ENCODE measurements at regions not wholly inside any gene's neighbourhood (a gene's known extent, or its start where the extent isn't known, plus 50 kb on each side); places are given as distances from the start of the nearest gene placed in this dataset.

GRCh38 chr4:86441175-86441936 is 81.5 kb upstream of the MAPK10 start:
- H3K4me3 ChIP-seq (ENCODE audit: low read depth, low read length) = no peak overlapping the region
- peak; percentile 83 for DNase-seq (ENCODE audit: low read depth)
- no peak for TF ChIP-seq CTCF (IDR thresholded peaks at IDR 0.05; ENCODE audit: insufficient read depth, low read depth, low read length, missing control alignments)

- no peak for DNase-seq (ENCODE audit: low read depth)
- TF ChIP-seq CTCF (IDR thresholded peaks at IDR 0.05; ENCODE audit: insufficient read depth, low read depth, low read length, missing control alignments) = no peak
- H3K4me3 ChIP-seq (ENCODE audit: low read depth, low read length) = no peak overlapping the region
Measured at GRCh38 chr4:86442881-86443280, 83.0 kb upstream of the MAPK10 start.

GRCh38 chr4:86443495-86443894 is 83.6 kb upstream of the MAPK10 start:
- H3K4me3 ChIP-seq (ENCODE audit: low read depth, low read length) = no peak overlapping the region
- peak; percentile 18 for DNase-seq (ENCODE audit: low read depth)
- TF ChIP-seq CTCF (IDR thresholded peaks at IDR 0.05; ENCODE audit: insufficient read depth, low read depth, low read length, missing control alignments) = no peak

GRCh38 chr4:86446996-86447395 is 87.1 kb upstream of the MAPK10 start:
- no peak for TF ChIP-seq CTCF (IDR thresholded peaks at IDR 0.05; ENCODE audit: insufficient read depth, low read depth, low read length, missing control alignments)
- no peak overlapping the region for H3K4me3 ChIP-seq (ENCODE audit: low read depth, low read length)
- DNase-seq (ENCODE audit: low read depth) = no peak

- H3K4me3 ChIP-seq (ENCODE audit: low read depth, low read length) = no peak overlapping the region
- DNase-seq (ENCODE audit: low read depth) = peak; percentile 26
- no peak for TF ChIP-seq CTCF (IDR thresholded peaks at IDR 0.05; ENCODE audit: insufficient read depth, low read depth, low read length, missing control alignments)
Measured at GRCh38 chr4:86448871-86449270, 89.0 kb upstream of the MAPK10 start.

- H3K4me3 ChIP-seq (ENCODE audit: low read depth, low read length) = no peak overlapping the region
- TF ChIP-seq CTCF (IDR thresholded peaks at IDR 0.05; ENCODE audit: insufficient read depth, low read depth, low read length, missing control alignments) = no peak
- no peak for DNase-seq (ENCODE audit: low read depth)
Measured at GRCh38 chr4:86449746-86450588, 90.1 kb upstream of the MAPK10 start.

All from GM12865 (cell line).